Caco-2 (cell line): ENCODE measurements at regions not wholly inside any gene's neighbourhood (a gene's known extent, or its start where the extent isn't known, plus 50 kb on each side); places are given as distances from the start of the nearest gene placed in this dataset.

Source experiments
- BruUV-seq: library from RNA; stranded (reverse); fragments of 400-500 nt; replicated peaks from 2 replicates; lab custom pipeline; 2021; lab: Mats Ljungman, UMichigan
- CTCF ChIA-PET: fragments of 300-600 bp; sonication (Branson Sonifier 250); formaldehyde crosslinking; loops from one replicate; lab custom pipeline; 2022; ENCODE audit warnings: antibody characterized with exemption; lab: Charles Lee
- POLR2A ChIA-PET: fragments of 300-600 bp; sonication (Branson Sonifier 250); formaldehyde crosslinking; loops from one replicate; lab custom pipeline; 2022; ENCODE audit warnings: antibody characterized with exemption; lab: Charles Lee
- DNase-seq, 2 experiments: peaks; one replicate each; pipeline versions ENCODE4 v3.0.0 to v3.0.0-alpha.2; 2020 to 2022
- H3K27me3 ChIP-seq: replicated peaks from 2 replicates; pipeline ENCODE4 v1.6.0; 2011; ENCODE audit warnings: low read length; ENCODE audit not compliant: control insufficient read depth, insufficient read depth
- H3K36me3 ChIP-seq: 2 replicates; pipeline ENCODE4 v1.5.1; 2011; ENCODE audit warnings: low read length; ENCODE audit not compliant: control insufficient read depth, insufficient read depth
- H3K4me1 ChIP-seq: fragments of 250-450 bp; sonication (Bioruptor Pico); 2 replicates; pipeline ENCODE4 v1.5.1; 2020; ENCODE audit warnings: mild to moderate bottlenecking
- H3K4me3 ChIP-seq: 2 replicates; pipeline ENCODE4 v1.5.1; 2011; ENCODE audit warnings: low read depth, mild to moderate bottlenecking, control low read depth, low read length
- H3K9me3 ChIP-seq: fragments of 250-450 bp; sonication (Bioruptor Pico); 2 replicates; pipeline ENCODE4 v1.5.1; 2020; ENCODE audit warnings: mild to moderate bottlenecking, moderate library complexity
- H3K27ac Mint-ChIP-seq: one replicate; pipeline ENCODE4 v1.8.0; 2022; ENCODE audit warnings: mixed read lengths; ENCODE audit not compliant: unreplicated experiment
- H3K27me3 Mint-ChIP-seq: one replicate; pipeline ENCODE4 v1.8.0; 2022; ENCODE audit warnings: mixed read lengths; ENCODE audit not compliant: insufficient read depth, unreplicated experiment
- H3K36me3 Mint-ChIP-seq: one replicate; pipeline ENCODE4 v1.8.0; 2022; ENCODE audit warnings: mild to moderate bottlenecking, mixed read lengths; ENCODE audit not compliant: insufficient read depth, unreplicated experiment
- H3K4me1 Mint-ChIP-seq: one replicate; pipeline ENCODE4 v1.8.0; 2022; ENCODE audit warnings: low read depth, mixed read lengths; ENCODE audit not compliant: unreplicated experiment
- H3K4me3 Mint-ChIP-seq: one replicate; pipeline ENCODE4 v1.8.0; 2022; ENCODE audit warnings: mild to moderate bottlenecking, moderate library complexity, mixed read lengths; ENCODE audit not compliant: unreplicated experiment
- H3K9me3 Mint-ChIP-seq: one replicate; pipeline ENCODE4 v1.8.0; 2022; ENCODE audit warnings: mixed read lengths; ENCODE audit not compliant: unreplicated experiment
- intact Hi-C: fragments of 100-400 bp; cut with micrococcal nuclease; formaldehyde crosslinking; loops from one replicate; pipeline ENCODE4 v1.10.0; 2022; ENCODE audit not compliant: unreplicated experiment
- TF ChIP-seq, protein P1 (sequence below), 2 experiments: fragments of 200-600 bp in 1 of 2; IDR thresholded peaks; 1 replicate in 1 of 2; 2 replicates in 1 of 2; pipeline versions ENCODE4 v1.5.1 to v1.8.0; 2011 to 2022; ENCODE audit warnings: antibody characterized with exemption in 1 of 2, control low read depth in 1 of 2, inconsistent platforms in 1 of 2, low read depth in 1 of 2, low read length in 1 of 2, mild to moderate bottlenecking in 1 of 2, moderate library complexity in 1 of 2; ENCODE audit not compliant: insufficient read depth in 1 of 2, severe bottlenecking in 1 of 2, unreplicated experiment in 1 of 2

DNA sequence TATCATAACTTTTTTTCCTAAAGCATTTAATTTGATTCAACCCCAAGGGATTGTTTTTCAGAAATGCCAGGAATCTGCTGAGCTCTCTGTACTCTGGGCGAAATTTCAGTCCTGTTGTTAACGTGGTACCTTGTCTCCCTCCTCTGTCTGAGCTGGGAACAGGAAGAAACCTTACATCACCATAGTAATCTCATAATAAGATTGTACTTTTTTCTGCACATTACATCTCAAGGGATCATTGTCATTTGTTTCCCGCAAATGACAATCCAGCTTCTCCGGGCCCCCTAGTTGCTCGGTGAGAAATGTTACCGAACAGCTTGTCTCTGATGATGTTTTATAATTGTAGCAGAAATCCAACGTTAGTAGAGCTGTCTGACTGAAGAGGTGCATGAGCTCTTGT, 152.7 kb upstream of the ERCC4 start:
- Mint-ChIP-seq H3K27ac (no peak overlapping the region), H3K27me3 (peaks cover 7% of the 10 kb centered on the region), H3K36me3 (no peaks in the 10 kb centered on the region), H3K4me1 (no peaks in the 10 kb centered on the region), H3K9me3 (no peaks in the 10 kb centered on the region), H3K4me3 (no peak overlapping the region)
- Histone ChIP-seq H3K27me3 (no peaks in the 10 kb centered on the region), H3K4me1 (no peaks in the 10 kb centered on the region), H3K4me3 (no peak overlapping the region), H3K9me3 (no peaks in the 10 kb centered on the region), H3K36me3 (no peaks in the 10 kb centered on the region)
- ChIA-PET CTCF (interaction anchor here (0.6 to 1.3 kb wide), 5 partner anchors 215 to 869 kb away, joined by 3 to 5 read pairs (median 4); no protein-coding TSS in a partner anchor), POLR2A (no interaction called here)
- TF ChIP-seq, protein P1, sequence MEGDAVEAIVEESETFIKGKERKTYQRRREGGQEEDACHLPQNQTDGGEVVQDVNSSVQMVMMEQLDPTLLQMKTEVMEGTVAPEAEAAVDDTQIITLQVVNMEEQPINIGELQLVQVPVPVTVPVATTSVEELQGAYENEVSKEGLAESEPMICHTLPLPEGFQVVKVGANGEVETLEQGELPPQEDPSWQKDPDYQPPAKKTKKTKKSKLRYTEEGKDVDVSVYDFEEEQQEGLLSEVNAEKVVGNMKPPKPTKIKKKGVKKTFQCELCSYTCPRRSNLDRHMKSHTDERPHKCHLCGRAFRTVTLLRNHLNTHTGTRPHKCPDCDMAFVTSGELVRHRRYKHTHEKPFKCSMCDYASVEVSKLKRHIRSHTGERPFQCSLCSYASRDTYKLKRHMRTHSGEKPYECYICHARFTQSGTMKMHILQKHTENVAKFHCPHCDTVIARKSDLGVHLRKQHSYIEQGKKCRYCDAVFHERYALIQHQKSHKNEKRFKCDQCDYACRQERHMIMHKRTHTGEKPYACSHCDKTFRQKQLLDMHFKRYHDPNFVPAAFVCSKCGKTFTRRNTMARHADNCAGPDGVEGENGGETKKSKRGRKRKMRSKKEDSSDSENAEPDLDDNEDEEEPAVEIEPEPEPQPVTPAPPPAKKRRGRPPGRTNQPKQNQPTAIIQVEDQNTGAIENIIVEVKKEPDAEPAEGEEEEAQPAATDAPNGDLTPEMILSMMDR (IDR thresholded peaks at IDR 0.05; ENCODE audit: insufficient read depth in 1 of 2, low read depth in 1 of 2, low read length in 1 of 2, severe bottlenecking in 1 of 2, unreplicated experiment in 1 of 2), result peak in 1 of 2 experiments; percentile 38
- DNase-seq, result peak in 1 of 2 experiments; percentile 3
- intact Hi-C loops, result loop anchor here (5.0 to 10.0 kb wide), 2 partner anchors 352 to 870 kb away; no protein-coding TSS in a partner anchor
- BruUV-seq, result no TSS peak

DNA sequence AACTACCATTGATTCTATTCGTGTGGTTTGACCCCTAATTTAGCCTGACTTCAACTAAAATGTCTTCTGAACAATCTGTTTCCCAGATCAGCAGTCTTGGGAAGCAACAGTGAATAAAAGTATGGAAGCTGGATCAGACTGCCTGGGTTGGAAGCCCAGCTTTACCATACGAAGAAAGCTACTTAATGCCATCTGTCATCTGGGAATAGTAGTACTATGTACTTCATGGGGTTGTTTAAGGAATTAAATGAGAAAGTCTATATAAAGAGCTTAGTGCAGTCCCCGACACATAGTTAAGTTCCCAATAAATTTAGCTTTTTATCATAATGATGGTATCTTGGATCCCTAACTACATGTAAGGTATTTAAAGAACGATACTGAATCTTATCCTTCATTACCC, 151.5 kb upstream of the ERCC4 start:
- ChIA-PET POLR2A (no interaction called here), CTCF (no interaction called here)
- TF ChIP-seq, protein P1 (IDR thresholded peaks at IDR 0.05; ENCODE audit: insufficient read depth in 1 of 2, low read depth in 1 of 2, low read length in 1 of 2, severe bottlenecking in 1 of 2, unreplicated experiment in 1 of 2), result no peak
- intact Hi-C loops, result loop anchor here (5.0 to 10.0 kb wide), 2 partner anchors 354 to 871 kb away; no protein-coding TSS in a partner anchor
- H3K4me1 ChIP-seq, result no peaks in the 10 kb centered on the region
- Mint-ChIP-seq H3K9me3 (no peaks in the 10 kb centered on the region), H3K4me3 (no peak overlapping the region), H3K27me3 (peaks cover 14% of the 10 kb centered on the region), H3K36me3 (no peaks in the 10 kb centered on the region), H3K27ac (no peak overlapping the region), H3K4me1 (no peaks in the 10 kb centered on the region)
- no peak overlapping the region for H3K4me3 ChIP-seq
- no peaks in the 10 kb centered on the region for H3K9me3 ChIP-seq
- BruUV-seq, result no TSS peak
- DNase-seq, result no peak
- no peaks in the 10 kb centered on the region for H3K36me3 ChIP-seq
- H3K27me3 ChIP-seq, result no peaks in the 10 kb centered on the region

DNA sequence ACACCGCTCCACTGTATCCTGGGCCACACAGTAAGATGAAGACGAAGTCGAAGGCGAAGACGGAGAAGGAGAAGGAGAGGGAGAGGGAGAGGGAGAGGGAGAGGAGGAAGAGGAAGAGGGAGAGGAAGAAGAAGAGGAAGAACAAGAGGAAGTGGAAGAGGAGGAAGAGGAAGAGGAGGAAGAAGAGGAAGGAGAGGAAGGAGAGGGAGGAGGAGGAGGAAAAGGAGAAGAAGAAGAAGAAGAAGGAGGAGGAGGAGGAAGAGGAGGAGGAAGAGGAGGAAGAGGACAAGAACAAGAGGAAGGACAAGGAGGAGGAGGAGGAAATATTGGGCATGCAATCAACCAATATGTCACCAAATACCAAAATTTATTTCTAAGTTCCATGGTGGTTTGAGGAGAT, 149.5 kb upstream of the ERCC4 start:
- intact Hi-C loops, result no loop called here
- ChIA-PET POLR2A (no interaction called here), CTCF (no interaction called here)
- H3K36me3 ChIP-seq, result no peaks in the 10 kb centered on the region
- no peak overlapping the region for H3K27ac Mint-ChIP-seq
- peaks cover 11% of the 10 kb centered on the region for H3K9me3 Mint-ChIP-seq
- no peaks in the 10 kb centered on the region for H3K9me3 ChIP-seq
- no peaks in the 10 kb centered on the region for H3K27me3 ChIP-seq
- H3K36me3 Mint-ChIP-seq, result no peaks in the 10 kb centered on the region
- BruUV-seq, result no TSS peak
- H3K4me1 Mint-ChIP-seq, result no peaks in the 10 kb centered on the region
- H3K27me3 Mint-ChIP-seq, result peaks cover 20% of the 10 kb centered on the region
- no peak overlapping the region for H3K4me3 Mint-ChIP-seq
- H3K4me1 ChIP-seq, result no peaks in the 10 kb centered on the region
- TF ChIP-seq, protein P1 (IDR thresholded peaks at IDR 0.05; ENCODE audit: insufficient read depth in 1 of 2, low read depth in 1 of 2, low read length in 1 of 2, severe bottlenecking in 1 of 2, unreplicated experiment in 1 of 2), result no peak
- no peak overlapping the region for H3K4me3 ChIP-seq
- no peak for DNase-seq
